HG03378 (cell line): ENCODE measurements at regions not wholly inside any gene's neighbourhood (a gene's known extent, or its start where the extent isn't known, plus 50 kb on each side); places are given as distances from the start of the nearest gene placed in this dataset.

Experiments used
- ATAC-seq: cut with Tn5 transposase; IDR thresholded peaks from one replicate; pipeline ENCODE4 v1.9.1; 2021; ENCODE audit warnings: mild to moderate bottlenecking, moderate library complexity; ENCODE audit not compliant: unreplicated experiment

- ATAC-seq = no peak
Observed at GRCh38 chr2:14358774-14359173, 273.7 kb upstream of the LRATD1 start.

GRCh38 chr2:14363137-14363536 is 269.4 kb upstream of the LRATD1 start:
- ATAC-seq = no peak

GRCh38 chr2:14363976-14364375 is 268.5 kb upstream of the LRATD1 start:
- no peak for ATAC-seq

GRCh38 chr2:14364471-14364870 is 268.0 kb upstream of the LRATD1 start:
- no peak for ATAC-seq

GRCh38 chr2:14385043-14385442 is 247.5 kb upstream of the LRATD1 start:
- ATAC-seq = no peak

- ATAC-seq = no peak
Observed at GRCh38 chr2:14387332-14387731, 245.2 kb upstream of the LRATD1 start.

GRCh38 chr2:14388724-14389123 is 243.8 kb upstream of the LRATD1 start:
- ATAC-seq = no peak

- no peak for ATAC-seq
Observed at GRCh38 chr2:14396533-14397083, 235.9 kb upstream of the LRATD1 start.

- ATAC-seq = no peak
Observed at GRCh38 chr2:14398641-14399040, 233.9 kb upstream of the LRATD1 start.

- ATAC-seq = no peak
Observed at GRCh38 chr2:14401873-14402272, 230.6 kb upstream of the LRATD1 start.

GRCh38 chr2:14408695-14409094 is 223.8 kb upstream of the LRATD1 start:
- no peak for ATAC-seq

GRCh38 chr2:14417551-14417950 is 215.0 kb upstream of the LRATD1 start:
- no peak for ATAC-seq

- no peak for ATAC-seq
Observed at GRCh38 chr2:14418115-14418514, 214.4 kb upstream of the LRATD1 start.

GRCh38 chr2:14420851-14421250 is 211.7 kb upstream of the LRATD1 start:
- no peak for ATAC-seq

GRCh38 chr2:14422426-14422825 is 210.1 kb upstream of the LRATD1 start:
- ATAC-seq = no peak

- no peak for ATAC-seq
Observed at GRCh38 chr2:14423145-14423906, 209.2 kb upstream of the LRATD1 start.

GRCh38 chr2:14424478-14425390 is 207.8 kb upstream of the LRATD1 start:
- ATAC-seq = peak; percentile 78

- no peak for ATAC-seq
Observed at GRCh38 chr2:14425869-14426268, 206.6 kb upstream of the LRATD1 start.

GRCh38 chr2:14428056-14428455 is 204.5 kb upstream of the LRATD1 start:
- ATAC-seq = no peak

- no peak for ATAC-seq
Observed at GRCh38 chr2:14433946-14434495, 198.5 kb upstream of the LRATD1 start.

- ATAC-seq = no peak
Observed at GRCh38 chr2:14445670-14446069, 186.8 kb upstream of the LRATD1 start.
